Small intestine (tissue), 7 donors: ENCODE measurements at regions not wholly inside any gene's neighbourhood (a gene's known extent, or its start where the extent isn't known, plus 50 kb on each side); places are given as distances from the start of the nearest gene placed in this dataset.

Source experiments
- DNase-seq, 2 donors: peaks; one replicate each; pipeline versions ENCODE4 v3.0.0 to v3.0.0-alpha.2; 2013
- FAIRE-seq: peaks from 2 replicates; lab custom pipeline; 2012; peaks lifted over from hg19 to GRCh38; lab: Jason Lieb, UNC
- H3K27ac ChIP-seq, 3 donors: one replicate each; pipeline ENCODE4 v1.5.1; 2013; ENCODE audit warnings: low read length in 2 of 3, mild to moderate bottlenecking in 2 of 3, control low read depth in 1 of 3, inconsistent platforms in 1 of 3, low read depth in 1 of 3, moderate library complexity in 1 of 3
- H3K27me3 ChIP-seq, 3 donors: one replicate each; pipeline ENCODE4 v1.6.1; 2013; ENCODE audit warnings: low read length in 3 of 3, inconsistent platforms in 1 of 3; ENCODE audit not compliant: control insufficient read depth in 3 of 3, insufficient read depth in 3 of 3
- H3K36me3 ChIP-seq, 3 donors: one replicate each; pipeline ENCODE4 v1.6.1; 2013; ENCODE audit warnings: low read length in 3 of 3, inconsistent platforms in 1 of 3, low read depth in 1 of 3, mild to moderate bottlenecking in 1 of 3, moderate library complexity in 1 of 3; ENCODE audit not compliant: control insufficient read depth in 3 of 3, insufficient read depth in 2 of 3
- H3K4me1 ChIP-seq, 3 donors: one replicate each; pipeline ENCODE4 v1.6.1; 2013; ENCODE audit warnings: low read length in 2 of 3, inconsistent platforms in 1 of 3, low read depth in 1 of 3, mild to moderate bottlenecking in 1 of 3, moderate library complexity in 1 of 3; ENCODE audit not compliant: control insufficient read depth in 3 of 3, insufficient read depth in 2 of 3
- H3K4me3 ChIP-seq, 3 donors: one replicate each; pipeline ENCODE4 v1.5.1; 2013; ENCODE audit warnings: low read length in 3 of 3, control low read depth in 1 of 3, inconsistent platforms in 1 of 3, low read depth in 1 of 3, mild to moderate bottlenecking in 1 of 3, moderate library complexity in 1 of 3
- H3K9me3 ChIP-seq, 2 donors: one replicate each; pipeline ENCODE4 v1.6.1; 2013; ENCODE audit warnings: low read depth in 1 of 2, low read length in 1 of 2; ENCODE audit not compliant: control insufficient read depth in 2 of 2, insufficient read depth in 1 of 2
- WGBS, 3 donors: extraction: QIAGEN DNeasy Blood & Tissue Kit; methylation state at CpG; one replicate each; pipeline ENCODE4 v1.1.7; 2013; 5-methylcytosine and 5-hydroxymethylcytosine counted together
- donor health status: healthy with polysubstance abuse.
- donor health status: control.
- donor health status: control.
- donor health status: Bipolar disorder and iron deficiency.
- donor health status: healthy.

DNA sequence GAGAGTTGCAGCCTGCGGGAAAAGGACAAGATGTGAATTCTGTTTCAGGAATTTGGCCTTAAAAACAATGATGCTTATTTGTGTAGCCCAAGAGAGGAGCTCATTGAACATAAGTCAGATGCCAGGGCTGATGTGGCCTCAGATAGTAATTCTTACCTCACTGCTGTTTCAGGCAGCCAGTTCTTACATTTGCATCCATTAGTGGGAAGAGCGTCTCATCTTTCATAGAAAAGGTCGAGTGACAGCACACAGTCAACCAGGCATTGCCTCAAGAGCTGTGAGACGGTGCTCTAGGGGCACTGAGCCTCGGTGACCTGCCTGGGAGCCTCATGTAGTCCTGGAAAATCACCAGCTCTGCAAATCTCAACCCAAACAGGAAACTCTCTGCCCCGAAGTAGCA lies 174.9 kb upstream of the FRG1 start:
- 65 to 68% (median 68%) methylated on average over 6 of the region's 6 CpGs for whole genome bisulfite sequencing, 3 donors
- no peaks in the 10 kb centered on the region for H3K9me3 ChIP-seq
- no peaks in the 10 kb centered on the region for H3K36me3 ChIP-seq
- H3K27ac ChIP-seq = no peak overlapping the region
- DNase-seq (no peak), FAIRE-seq (no peak)
- no peaks in the 10 kb centered on the region for H3K4me1 ChIP-seq
- no peaks in the 10 kb centered on the region for H3K27me3 ChIP-seq
- no peak overlapping the region for H3K4me3 ChIP-seq

DNA sequence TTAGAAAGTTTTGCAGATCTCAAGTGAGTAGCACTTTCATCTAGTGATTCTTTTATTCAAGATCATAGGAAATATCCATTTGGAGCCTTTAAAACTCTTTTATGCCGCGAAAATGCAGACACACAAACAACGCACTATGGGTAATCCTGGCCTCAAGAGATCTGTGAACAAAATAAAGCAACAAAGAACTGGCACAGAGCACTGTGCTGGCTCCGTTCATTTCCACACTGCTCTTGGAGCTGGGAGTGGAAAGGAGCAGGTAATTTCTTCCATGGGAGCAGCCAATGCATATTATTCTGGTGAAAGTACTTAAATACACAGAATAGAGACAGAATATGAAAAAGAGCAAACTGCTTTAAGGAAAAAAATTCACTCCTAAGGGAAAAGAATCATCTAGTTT lies 172.7 kb upstream of the FRG1 start:
- Histone ChIP-seq H3K27ac (no peak overlapping the region), H3K4me3 (no peak overlapping the region), H3K4me1 (no peaks in the 10 kb centered on the region), H3K27me3 (no peaks in the 10 kb centered on the region), H3K9me3 (peaks cover 0 to 2% of the 10 kb centered on the region in 2 donors), H3K36me3 (no peaks in the 10 kb centered on the region)
- WGBS, 3 donors = 81 to 93% (median 86%) methylated on average over 4 of the region's 4 CpGs
- FAIRE-seq (no peak), DNase-seq (no peak)

DNA sequence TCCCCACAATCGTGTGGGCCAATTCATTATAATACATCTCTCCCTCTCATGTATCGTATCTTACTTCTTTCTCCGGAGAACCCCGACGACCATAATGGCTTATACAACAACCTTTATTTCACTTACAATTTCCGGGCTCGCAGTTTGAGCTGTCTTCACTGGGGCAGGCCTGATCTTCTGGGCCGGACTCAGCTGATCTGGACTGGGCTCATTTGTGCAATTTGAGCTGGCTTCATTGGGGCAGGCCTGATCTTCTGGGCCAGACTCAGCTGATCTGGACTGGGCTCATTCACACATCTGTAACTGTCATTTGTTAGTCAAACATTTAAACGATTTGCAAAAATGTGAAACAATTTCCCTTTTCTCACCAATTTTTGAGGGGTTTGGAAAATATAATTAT lies 171.5 kb upstream of the FRG1 start:
- Histone ChIP-seq H3K9me3 (peaks cover 0 to 5% of the 10 kb centered on the region in 2 donors), H3K4me3 (no peak overlapping the region), H3K27me3 (no peaks in the 10 kb centered on the region), H3K27ac (no peak overlapping the region), H3K36me3 (no peaks in the 10 kb centered on the region), H3K4me1 (no peaks in the 10 kb centered on the region)
- FAIRE-seq (no peak), DNase-seq (no peak)
- WGBS, 3 donors = 73 to 83% (median 83%) methylated on average over 9 of the region's 9 CpGs

DNA sequence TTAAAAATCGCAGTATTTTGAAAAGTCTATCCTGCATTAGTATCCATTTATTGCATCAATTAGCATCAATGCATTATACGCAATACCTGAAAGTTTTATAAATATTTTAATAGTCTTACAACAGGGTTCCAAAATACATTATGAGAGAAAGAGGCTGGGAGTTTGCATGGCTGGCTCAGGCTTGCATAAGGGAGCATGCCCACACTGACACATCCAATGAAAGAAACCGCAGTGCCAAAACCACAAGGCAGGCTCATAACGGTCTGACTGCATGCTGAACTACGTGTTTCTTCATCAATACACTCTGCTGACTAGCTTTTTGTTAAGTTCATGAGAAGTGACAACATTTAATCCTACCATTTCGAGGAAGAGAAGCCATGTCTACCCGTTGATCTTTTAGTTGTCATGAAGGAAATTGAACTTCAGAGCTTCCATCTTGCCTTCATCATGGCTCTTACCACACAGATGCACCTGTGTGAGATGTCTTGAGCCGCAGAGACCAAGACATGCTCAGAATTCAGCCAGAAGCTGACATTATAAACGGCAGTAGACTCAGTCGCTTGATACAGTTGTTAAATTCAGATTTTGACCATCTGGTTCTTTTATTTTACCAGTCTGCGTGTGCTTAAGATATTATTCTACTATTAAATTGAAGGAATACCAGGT lies 168.8 kb upstream of the FRG1 start:
- peaks cover 0 to 5% of the 10 kb centered on the region in 2 donors for H3K9me3 ChIP-seq
- no peaks in the 10 kb centered on the region for H3K36me3 ChIP-seq
- no peak overlapping the region for H3K4me3 ChIP-seq
- H3K27me3 ChIP-seq = no peaks in the 10 kb centered on the region
- DNase-seq (no peak), FAIRE-seq (no peak)
- H3K4me1 ChIP-seq = no peaks in the 10 kb centered on the region
- H3K27ac ChIP-seq = no peak overlapping the region
- WGBS, 3 donors = 81 to 88% (median 87%) methylated on average over 11 of the region's 11 CpGs

DNA sequence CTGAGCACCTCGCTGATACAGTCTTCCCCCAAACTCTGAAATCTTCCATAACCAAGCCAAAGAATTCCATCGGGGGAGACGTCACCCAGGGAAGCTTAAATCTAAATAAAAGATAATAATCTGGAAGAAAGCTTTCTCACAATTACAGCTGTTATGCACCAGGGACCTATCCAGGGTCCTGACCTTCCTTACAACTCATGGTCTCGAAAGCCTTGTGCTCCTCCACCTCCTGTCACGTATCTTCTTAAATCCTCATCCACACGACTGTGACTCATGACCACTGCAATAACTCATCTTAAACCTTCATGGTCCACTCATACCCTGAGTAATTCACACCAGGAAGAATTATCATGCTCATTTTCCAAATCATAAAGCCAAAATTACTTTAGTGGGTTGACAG lies 166.8 kb upstream of the FRG1 start:
- Histone ChIP-seq H3K27ac (no peak overlapping the region), H3K9me3 (peaks cover 0 to 5% of the 10 kb centered on the region in 2 donors), H3K27me3 (no peaks in the 10 kb centered on the region), H3K36me3 (no peaks in the 10 kb centered on the region), H3K4me3 (no peak overlapping the region), H3K4me1 (no peaks in the 10 kb centered on the region)
- WGBS, 3 donors = 50 to 59% (median 51%) methylated on average over 6 of the region's 6 CpGs
- DNase-seq (no peak), FAIRE-seq (no peak)

DNA sequence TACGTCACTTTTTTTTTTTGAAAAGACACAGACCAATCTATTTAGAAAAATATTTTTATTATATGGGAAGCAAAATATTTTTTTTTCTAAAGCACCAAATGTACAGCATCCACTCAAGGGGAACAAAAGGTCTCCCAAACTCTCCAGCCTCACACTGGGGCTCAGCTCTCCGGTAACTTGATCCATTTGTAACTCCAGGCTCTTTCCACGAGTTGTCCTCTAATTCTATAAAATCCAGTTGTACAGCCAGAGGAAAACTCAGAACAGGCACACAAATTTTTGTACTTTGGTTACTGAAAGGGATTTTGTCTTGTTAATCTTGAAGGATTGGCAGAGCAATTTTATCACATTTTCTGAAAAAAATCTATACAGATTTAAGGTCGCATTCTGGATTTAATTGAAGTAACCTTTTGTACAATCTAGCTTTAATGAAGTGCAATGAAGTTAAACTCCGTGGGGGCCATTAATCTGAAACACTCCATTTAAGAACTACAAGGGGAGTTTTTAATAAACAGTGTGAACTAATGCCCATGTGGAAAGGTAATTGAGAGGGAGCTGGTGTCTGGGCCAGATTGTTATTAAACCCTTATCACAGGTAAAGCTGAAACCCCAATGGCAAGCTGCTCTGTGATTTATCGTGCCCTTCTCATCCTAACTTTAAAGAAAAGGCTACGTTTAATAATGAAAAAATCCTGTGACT lies 161.2 kb upstream of the FRG1 start:
- DNase-seq (no peak), FAIRE-seq (no peak)
- H3K4me1 ChIP-seq = no peaks in the 10 kb centered on the region
- no peak overlapping the region for H3K4me3 ChIP-seq
- no peaks in the 10 kb centered on the region for H3K27me3 ChIP-seq
- H3K27ac ChIP-seq = no peak overlapping the region
- WGBS, 3 donors = 75 to 83% (median 78%) methylated on average over 7 of the region's 7 CpGs
- no peaks in the 10 kb centered on the region for H3K36me3 ChIP-seq
- no peaks in the 10 kb centered on the region for H3K9me3 ChIP-seq

DNA sequence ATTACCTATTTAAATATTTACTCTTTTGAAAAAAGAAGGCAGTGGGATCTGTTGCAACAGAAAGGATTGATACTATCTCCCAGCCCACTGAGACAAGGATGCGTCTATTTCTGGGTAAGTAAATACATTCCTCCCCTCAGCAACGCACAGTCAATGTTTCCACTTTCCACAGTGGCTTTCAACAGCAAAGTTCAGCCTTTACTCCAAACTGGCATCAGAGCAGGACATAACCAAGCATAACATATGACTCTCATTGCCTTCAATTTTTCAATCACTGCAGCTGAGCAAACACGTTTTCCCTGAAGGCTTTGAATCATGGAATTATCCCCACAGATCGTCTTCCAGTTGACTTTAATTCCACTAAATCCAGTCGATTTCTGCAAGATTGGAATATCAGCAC lies 160.3 kb upstream of the FRG1 start:
- WGBS, 3 donors = 50 to 68% (median 60%) methylated on average over 5 of the region's 5 CpGs

DNA sequence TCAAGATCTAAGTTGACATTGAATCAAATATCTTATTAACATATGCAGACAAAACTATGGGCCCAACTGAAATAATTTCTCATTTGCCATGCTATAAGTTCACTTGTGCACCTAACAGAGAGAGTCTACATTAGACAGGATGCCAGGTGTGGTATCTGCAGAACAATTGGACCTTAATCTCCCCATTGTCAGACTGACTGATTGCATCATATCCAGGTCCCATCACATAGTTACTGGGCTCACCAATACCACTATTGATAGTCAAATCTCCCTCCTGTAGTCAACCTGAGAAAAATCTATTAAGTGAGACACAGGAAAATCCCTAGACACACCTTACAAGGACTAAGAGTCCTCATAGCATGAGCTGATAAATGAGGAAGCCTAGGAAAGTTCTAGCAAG lies 156.0 kb upstream of the FRG1 start:
- Histone ChIP-seq H3K9me3 (no peaks in the 10 kb centered on the region), H3K27me3 (no peaks in the 10 kb centered on the region), H3K36me3 (no peaks in the 10 kb centered on the region), H3K4me1 (no peaks in the 10 kb centered on the region), H3K4me3 (no peak overlapping the region), H3K27ac (no peak overlapping the region)
- DNase-seq (no peak), FAIRE-seq (no peak)

More for the DNA sequence above, 160.3 kb upstream of the FRG1 start:
- no peaks in the 10 kb centered on the region for H3K9me3 ChIP-seq
- no peak overlapping the region for H3K27ac ChIP-seq
- H3K4me3 ChIP-seq = no peak overlapping the region
- no peaks in the 10 kb centered on the region for H3K36me3 ChIP-seq
- no peaks in the 10 kb centered on the region for H3K27me3 ChIP-seq
- no peaks in the 10 kb centered on the region for H3K4me1 ChIP-seq
- no peak for DNase-seq
- FAIRE-seq = no peak
